ENCODE measurements at regions not wholly inside any gene's neighbourhood (a gene's known extent, or its start where the extent isn't known, plus 50 kb on each side); places are given as distances from the start of the nearest gene placed in this dataset.
"Not testable (repeated sequence)": the region's sequence is repeated elsewhere in the genome, so short reads cannot be mapped to it uniquely, and the experiment has no call there.

DNA sequence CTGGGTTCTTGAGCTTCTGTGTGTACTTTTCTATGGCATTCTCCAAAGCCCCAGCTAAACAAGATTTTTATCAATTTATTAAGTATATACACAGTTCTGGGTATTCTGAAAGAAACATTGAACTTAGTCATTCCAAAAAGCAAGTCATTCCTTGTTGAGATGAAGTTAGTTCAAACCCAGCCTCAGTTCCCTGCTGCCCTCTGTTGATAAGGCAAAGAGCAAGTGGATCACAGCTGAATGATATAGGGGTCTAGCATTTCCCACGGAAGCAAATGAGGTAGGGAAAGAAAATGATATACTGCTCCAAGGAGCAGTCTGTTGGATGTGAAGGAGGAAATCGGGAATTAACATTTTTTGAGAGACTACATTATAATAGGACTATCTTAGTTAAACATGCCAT is 841.8 kb upstream of the TENM4 start:
- no peak for DNase-seq

- no peak for DNase-seq
Measured at GRCh38 chr11:80281194-80281593, 840.4 kb upstream of the TENM4 start.

DNA sequence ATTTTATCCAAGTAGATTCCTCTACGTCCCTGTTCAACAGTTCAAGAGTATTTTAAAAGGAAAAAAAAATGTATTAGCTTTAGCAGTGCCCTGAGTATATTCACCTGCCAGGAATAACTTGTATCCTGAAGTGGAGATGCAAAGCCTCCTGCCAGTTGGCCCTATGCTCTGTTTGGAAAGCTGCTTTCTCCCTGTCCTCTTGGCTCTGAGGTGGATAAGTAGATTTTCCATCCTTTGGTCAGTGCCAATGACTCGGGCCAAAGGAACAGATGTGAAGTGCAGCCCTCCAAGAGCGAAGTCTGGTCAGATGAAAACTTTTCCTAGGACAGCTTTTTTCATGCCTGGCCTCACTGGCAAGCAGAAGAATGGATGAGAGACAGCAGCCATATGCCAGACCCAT is 839.9 kb upstream of the TENM4 start:
- no peak for DNase-seq

DNA sequence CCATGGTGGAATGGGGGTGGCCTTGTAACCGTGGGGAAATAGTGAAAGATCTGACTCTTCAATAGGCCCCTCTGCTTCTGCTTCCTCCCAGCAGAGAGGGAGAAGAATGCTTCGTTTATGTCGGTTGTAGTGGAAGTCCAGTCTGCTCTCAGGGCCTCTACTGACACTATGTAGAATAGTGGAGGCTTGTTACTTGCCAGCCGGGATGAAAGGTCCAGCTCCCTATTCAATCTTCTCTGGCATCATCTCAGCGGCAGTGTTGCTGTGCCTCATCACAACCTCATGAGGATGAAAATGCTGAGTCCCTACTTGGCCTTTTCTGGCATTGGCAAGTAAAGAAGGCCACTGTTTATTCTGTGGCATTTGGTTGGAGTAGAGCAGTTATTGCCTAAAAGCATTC is 820.9 kb upstream of the TENM4 start:
- no peak for DNase-seq

GRCh38 chr11:80257319-80258015 is 816.6 kb upstream of the TENM4 start:
- DNase-seq: not testable (repeated sequence)

DNA sequence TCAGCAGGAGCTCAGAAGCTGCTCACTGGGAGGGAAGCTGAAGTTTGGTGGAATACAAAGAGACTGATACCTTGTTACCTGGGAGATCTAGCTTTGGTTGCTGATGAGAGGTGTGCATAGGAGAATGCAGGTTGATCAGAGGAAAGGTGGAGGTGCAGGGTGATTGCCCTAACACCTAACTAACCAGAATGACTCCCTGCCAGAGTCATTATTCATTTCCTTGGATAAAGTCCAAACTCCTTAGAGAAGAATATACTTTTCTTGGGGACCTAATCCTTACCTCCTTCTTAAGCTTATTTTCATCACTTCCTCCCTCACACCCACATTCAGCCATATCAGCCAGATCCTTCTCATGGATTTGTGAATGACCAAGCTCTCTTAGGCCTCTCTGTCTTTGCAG is 814.2 kb upstream of the TENM4 start:
- no peak for DNase-seq

DNA sequence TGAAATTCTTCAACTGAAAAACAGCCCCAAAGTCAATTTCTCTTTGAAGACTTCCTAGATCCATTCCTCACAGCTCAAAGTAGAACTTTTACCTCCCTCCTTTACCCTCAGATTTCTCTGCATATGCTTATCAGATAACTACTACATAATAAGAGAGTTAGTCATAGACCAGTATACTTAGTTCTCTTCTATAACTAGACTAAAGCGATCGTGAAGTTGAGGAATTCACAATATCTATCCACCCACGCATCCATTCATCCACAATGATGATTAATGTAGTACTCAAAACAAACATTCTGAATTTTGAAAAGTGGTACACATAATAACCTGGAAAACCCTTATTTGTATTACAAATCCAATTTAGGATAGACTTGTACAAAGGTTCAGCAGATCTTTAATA is 800.9 kb upstream of the TENM4 start:
- DNase-seq: no peak

GRCh38 chr11:80240245-80240644 is 799.4 kb upstream of the TENM4 start:
- no peak for DNase-seq

GRCh38 chr11:80239217-80239616 is 798.4 kb upstream of the TENM4 start:
- DNase-seq: no peak

- no peak for DNase-seq
Measured at GRCh38 chr11:80227915-80228314, 787.1 kb upstream of the TENM4 start.

DNA sequence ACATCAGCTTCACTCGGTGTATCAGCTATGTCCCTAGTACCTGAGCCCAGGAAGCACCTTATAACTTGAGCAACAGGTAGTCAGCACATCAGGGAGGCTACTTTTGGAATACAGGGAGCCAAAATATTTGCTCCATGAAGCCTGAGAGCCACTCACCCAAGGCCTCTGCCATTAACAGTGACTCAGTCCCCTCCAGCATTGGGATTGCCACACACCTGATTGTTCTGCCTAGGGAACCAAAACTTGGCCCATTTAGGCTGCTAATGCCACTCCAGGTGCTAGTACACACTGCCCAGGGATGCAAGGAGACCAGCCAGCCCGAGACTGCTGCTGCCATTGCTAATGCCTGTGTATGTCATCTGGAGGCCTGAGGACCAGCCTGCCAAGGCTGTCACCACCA is 773.6 kb upstream of the TENM4 start:
- DNase-seq: no peak

GRCh38 chr11:80211673-80212072 is 770.8 kb upstream of the TENM4 start:
- no peak for DNase-seq

- DNase-seq: no peak
Measured at GRCh38 chr11:80204021-80204420, 763.2 kb upstream of the TENM4 start.

DNA sequence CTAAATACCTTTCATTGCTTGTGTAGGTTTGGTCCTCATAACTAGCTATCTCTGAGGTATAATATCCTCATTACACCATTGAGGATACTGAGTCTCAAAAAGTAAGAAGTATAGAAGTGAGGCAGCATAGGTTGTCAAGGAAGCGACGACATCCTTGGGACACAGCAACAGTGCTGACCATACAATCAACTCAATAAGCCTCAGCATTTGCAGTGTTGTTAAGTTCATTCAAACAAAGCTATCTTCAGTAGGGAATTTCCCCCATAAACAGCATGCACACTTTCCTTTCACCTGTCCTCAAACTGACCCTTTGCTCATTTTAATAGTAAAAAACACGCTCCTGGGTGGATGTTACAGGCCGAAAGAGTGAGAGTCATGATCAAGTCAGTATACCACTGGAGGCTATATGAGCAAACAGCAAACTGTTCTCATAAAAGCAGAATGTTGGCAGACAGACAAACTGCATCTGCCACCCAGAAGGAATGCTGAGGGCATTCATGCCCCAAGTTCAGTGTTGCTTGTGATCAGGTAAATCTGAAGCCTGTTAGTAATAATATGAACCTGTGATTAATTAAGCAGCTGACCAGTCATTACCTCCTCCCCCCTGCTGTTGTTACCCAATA is 756.2 kb upstream of the TENM4 start:
- DNase-seq: no peak

- no peak for DNase-seq
Measured at GRCh38 chr11:80196041-80196440, 755.2 kb upstream of the TENM4 start.

GRCh38 chr11:80194625-80195024 is 753.8 kb upstream of the TENM4 start:
- no peak for DNase-seq

DNA sequence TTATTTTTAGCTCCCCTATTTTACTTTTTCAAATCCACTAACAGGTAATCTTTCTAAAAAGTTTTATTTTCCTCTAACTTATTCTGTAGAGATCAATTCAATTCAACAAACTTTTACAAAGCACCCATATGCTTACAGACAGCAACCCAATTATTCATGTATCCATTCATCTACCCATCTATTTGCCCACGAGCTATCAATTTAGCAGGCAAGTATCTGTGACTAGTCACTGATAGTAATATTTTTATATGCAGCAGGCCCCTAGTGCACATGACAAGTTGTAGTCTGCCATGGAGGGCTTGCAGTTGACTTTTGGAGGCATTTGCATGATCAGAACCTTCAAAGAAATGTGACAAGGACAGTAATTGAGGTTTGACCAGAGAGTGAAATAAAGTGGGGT is 753.2 kb upstream of the TENM4 start:
- DNase-seq: no peak

DNA sequence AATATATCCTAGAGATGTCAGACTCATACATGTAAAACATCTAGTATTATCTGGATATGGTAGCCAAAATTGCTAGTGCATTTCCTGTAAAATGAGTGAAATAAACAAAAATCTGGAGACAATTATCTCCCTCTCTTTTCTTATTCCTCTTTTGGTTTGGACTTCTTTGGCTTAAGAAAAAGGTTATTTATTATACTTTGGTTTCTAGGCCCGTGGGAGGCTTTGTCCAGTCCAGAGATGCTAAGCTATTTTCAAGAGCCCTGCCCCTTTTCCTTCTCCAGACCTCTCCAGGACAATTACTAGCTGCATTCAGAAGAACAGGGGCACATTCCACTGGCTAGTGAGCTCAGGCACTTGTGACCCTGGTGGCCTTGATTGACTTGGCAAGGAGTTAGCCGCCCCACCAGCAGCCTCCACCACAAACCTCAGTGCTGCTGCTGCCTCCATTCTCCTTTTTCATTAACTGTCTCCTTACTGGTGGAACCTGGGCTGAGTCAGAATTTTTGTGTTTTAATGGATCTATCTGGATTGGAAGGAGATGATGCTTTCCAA is 747.3 kb upstream of the TENM4 start:
- DNase-seq: no peak

- no peak for DNase-seq
Measured at GRCh38 chr11:80186692-80187091, 745.9 kb upstream of the TENM4 start.

GRCh38 chr11:80182901-80183300 is 742.1 kb upstream of the TENM4 start:
- DNase-seq: no peak

DNA sequence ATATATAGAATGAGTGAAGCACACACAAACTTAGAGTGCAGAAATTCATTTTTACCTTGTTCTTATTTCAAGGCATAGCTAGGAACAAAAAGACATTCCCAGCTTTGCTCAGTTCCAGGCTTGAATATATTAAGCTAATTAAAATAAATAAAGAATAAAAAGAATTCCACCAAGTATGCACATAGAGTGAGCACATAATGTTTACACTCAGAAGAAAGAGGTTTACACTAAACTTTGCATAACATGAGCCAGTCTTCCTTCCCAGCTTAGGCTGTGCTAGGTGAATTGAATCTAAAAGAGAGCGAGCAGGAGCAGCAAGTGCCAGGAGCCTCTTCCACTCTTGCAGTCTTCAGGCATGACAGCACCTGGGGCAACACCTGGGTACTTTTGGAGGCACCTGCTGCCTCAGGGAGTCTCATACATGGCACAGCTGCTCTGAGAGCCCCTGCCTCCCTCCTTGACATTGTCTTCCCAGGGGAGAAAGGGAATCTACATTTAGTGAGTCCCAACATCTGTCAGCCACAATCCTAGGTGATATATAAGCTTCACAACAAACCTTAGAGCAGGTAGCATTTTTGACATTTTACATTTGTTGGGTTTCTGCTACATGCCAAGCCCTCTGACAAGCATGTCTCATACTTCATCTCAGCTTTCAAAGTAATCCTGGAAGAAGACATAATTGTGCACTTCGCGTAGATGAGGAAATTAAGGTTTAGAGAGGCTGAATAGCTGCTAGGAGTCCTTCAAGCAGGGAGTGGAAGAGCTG is 732.7 kb upstream of the TENM4 start:
- DNase-seq: no peak

DNA sequence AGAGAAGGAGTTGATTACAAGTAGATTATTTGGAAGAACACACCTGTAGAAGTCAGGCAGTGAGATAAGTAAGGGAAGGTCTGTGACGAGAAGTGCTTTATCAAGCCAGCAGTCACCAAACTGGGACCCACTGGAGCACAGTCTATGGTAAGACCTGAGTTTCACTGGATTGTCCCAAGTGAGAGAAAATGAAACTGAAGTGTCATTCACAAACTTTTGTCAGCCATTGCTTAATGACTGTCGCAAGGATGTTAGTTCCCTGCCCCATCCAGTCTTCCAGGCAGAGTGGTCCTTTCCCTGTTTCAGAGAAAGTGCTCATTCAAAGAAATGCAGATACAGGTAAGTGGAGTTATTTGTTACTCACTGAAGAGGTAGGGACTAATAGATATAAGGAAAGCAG is 728.0 kb upstream of the TENM4 start:
- DNase-seq: no peak

GRCh38 chr11:80167766-80168165 is 726.9 kb upstream of the TENM4 start:
- DNase-seq: no peak

DNA sequence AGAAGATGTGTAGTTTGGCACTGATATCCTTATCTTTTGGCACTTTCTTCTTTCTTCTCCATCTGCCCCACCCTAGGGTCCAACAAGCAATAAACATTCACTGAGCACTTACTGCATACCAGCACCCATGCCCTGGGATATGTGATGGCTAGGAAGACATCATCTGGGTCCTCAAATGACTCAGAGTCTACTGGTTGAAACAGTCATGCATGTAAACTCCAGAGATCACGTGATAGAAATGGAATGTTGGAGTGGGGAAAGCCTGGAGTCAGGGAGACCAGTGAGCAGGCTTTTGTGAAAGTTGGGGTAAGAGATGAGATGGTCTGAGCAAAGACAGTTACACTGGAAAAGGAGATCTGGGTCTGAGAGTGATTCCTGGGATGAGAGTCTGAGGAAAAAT is 724.9 kb upstream of the TENM4 start:
- DNase-seq: no peak
